ENCODE measurements at regions not wholly inside any gene's neighbourhood (a gene's known extent, or its start where the extent isn't known, plus 50 kb on each side); places are given as distances from the start of the nearest gene placed in this dataset.

DNA sequence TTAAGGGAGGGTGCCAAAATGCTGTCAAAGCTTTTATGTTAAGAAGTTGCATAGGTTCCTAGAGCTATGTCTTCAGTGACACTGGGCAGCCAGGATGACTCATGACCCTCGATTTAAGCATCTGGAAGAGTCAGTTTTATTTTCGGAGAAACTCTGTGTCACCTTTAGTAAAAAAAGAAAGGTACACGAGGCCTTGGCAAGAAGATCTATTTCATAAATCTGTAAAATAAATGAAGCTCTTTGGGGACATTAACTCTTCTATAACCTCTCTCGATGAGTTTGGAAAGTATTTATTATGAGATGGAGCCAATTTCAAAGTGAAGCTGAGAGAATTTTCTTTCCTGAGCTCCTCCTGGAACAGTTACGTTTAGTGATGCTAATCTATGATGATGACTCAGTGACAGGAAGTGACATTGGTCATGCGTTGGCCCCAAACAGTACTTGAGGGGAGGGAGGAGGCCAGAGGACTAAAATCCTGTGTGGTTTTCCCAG, 156.5 kb downstream of the HLX start:
- TF ChIP-seq, protein P1, sequence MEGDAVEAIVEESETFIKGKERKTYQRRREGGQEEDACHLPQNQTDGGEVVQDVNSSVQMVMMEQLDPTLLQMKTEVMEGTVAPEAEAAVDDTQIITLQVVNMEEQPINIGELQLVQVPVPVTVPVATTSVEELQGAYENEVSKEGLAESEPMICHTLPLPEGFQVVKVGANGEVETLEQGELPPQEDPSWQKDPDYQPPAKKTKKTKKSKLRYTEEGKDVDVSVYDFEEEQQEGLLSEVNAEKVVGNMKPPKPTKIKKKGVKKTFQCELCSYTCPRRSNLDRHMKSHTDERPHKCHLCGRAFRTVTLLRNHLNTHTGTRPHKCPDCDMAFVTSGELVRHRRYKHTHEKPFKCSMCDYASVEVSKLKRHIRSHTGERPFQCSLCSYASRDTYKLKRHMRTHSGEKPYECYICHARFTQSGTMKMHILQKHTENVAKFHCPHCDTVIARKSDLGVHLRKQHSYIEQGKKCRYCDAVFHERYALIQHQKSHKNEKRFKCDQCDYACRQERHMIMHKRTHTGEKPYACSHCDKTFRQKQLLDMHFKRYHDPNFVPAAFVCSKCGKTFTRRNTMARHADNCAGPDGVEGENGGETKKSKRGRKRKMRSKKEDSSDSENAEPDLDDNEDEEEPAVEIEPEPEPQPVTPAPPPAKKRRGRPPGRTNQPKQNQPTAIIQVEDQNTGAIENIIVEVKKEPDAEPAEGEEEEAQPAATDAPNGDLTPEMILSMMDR (IDR thresholded peaks at IDR 0.05): no peak
- TF ChIP-seq POLR2A (IDR thresholded peaks at IDR 0.05) (no peak), EP300 (IDR thresholded peaks at IDR 0.05) (no peak)
